ENCODE measurements at regions not wholly inside any gene's neighbourhood (a gene's known extent, or its start where the extent isn't known, plus 50 kb on each side); places are given as distances from the start of the nearest gene placed in this dataset.

GRCh38 chr10:21296575-21297355, 228.7 kb downstream of the SKIDA1 start:
- Histone ChIP-seq H3K4me3 (ENCODE audit: insufficient read depth, low read depth, low read length, poor library complexity, severe bottlenecking) (no peak overlapping the region), H3K4me1 (ENCODE audit: control insufficient read depth, insufficient read depth, low read length, poor library complexity, severe bottlenecking) (no peaks in the 10 kb centered on the region), H3K36me3 (ENCODE audit: control insufficient read depth, insufficient read depth, low read length) (no peaks in the 10 kb centered on the region), H3K27me3 (replicated peaks; ENCODE audit: control insufficient read depth, insufficient read depth, low read length, poor library complexity, severe bottlenecking) (no peaks in the 10 kb centered on the region), H3K9me3 (ENCODE audit: control insufficient read depth, low read length) (no peaks in the 10 kb centered on the region), H3K27ac (ENCODE audit: insufficient read depth, low read length, poor library complexity, severe bottlenecking) (no peak overlapping the region)
- no peak for DNase-seq

GRCh38 chr10:21293518-21294356, 231.7 kb downstream of the SKIDA1 start:
- DNase-seq = no peak
- Histone ChIP-seq H3K9me3 (ENCODE audit: control insufficient read depth, low read length) (no peaks in the 10 kb centered on the region), H3K27ac (ENCODE audit: insufficient read depth, low read length, poor library complexity, severe bottlenecking) (no peak overlapping the region), H3K4me3 (ENCODE audit: insufficient read depth, low read depth, low read length, poor library complexity, severe bottlenecking) (no peak overlapping the region), H3K36me3 (ENCODE audit: control insufficient read depth, insufficient read depth, low read length) (no peaks in the 10 kb centered on the region), H3K27me3 (replicated peaks; ENCODE audit: control insufficient read depth, insufficient read depth, low read length, poor library complexity, severe bottlenecking) (no peaks in the 10 kb centered on the region), H3K4me1 (ENCODE audit: control insufficient read depth, insufficient read depth, low read length, poor library complexity, severe bottlenecking) (no peaks in the 10 kb centered on the region)

- Histone ChIP-seq H3K4me3 (ENCODE audit: insufficient read depth, low read depth, low read length, poor library complexity, severe bottlenecking) (no peak overlapping the region), H3K9me3 (ENCODE audit: control insufficient read depth, low read length) (no peaks in the 10 kb centered on the region), H3K4me1 (ENCODE audit: control insufficient read depth, insufficient read depth, low read length, poor library complexity, severe bottlenecking) (no peaks in the 10 kb centered on the region), H3K36me3 (ENCODE audit: control insufficient read depth, insufficient read depth, low read length) (no peaks in the 10 kb centered on the region), H3K27me3 (replicated peaks; ENCODE audit: control insufficient read depth, insufficient read depth, low read length, poor library complexity, severe bottlenecking) (no peaks in the 10 kb centered on the region), H3K27ac (ENCODE audit: insufficient read depth, low read length, poor library complexity, severe bottlenecking) (no peak overlapping the region)
- DNase-seq = no peak
Measured at GRCh38 chr10:21292763-21293517, 232.5 kb downstream of the SKIDA1 start.

- no peak overlapping the region for H3K27ac ChIP-seq (ENCODE audit: insufficient read depth, low read length, poor library complexity, severe bottlenecking)
- H3K4me3 ChIP-seq (ENCODE audit: insufficient read depth, low read depth, low read length, poor library complexity, severe bottlenecking) = no peak overlapping the region
- no peak for DNase-seq
Measured at GRCh38 chr10:21290499-21291160, 234.9 kb downstream of the SKIDA1 start.

GRCh38 chr10:21289961-21290360, 235.5 kb downstream of the SKIDA1 start:
- Histone ChIP-seq H3K36me3 (ENCODE audit: control insufficient read depth, insufficient read depth, low read length) (no peaks in the 10 kb centered on the region), H3K9me3 (ENCODE audit: control insufficient read depth, low read length) (no peaks in the 10 kb centered on the region), H3K4me1 (ENCODE audit: control insufficient read depth, insufficient read depth, low read length, poor library complexity, severe bottlenecking) (no peaks in the 10 kb centered on the region), H3K4me3 (ENCODE audit: insufficient read depth, low read depth, low read length, poor library complexity, severe bottlenecking) (no peak overlapping the region), H3K27me3 (replicated peaks; ENCODE audit: control insufficient read depth, insufficient read depth, low read length, poor library complexity, severe bottlenecking) (no peaks in the 10 kb centered on the region), H3K27ac (ENCODE audit: insufficient read depth, low read length, poor library complexity, severe bottlenecking) (no peak overlapping the region)
- no peak for DNase-seq

More at GRCh38 chr10:21290499-21291160, 234.9 kb downstream of the SKIDA1 start:
- H3K27me3 ChIP-seq (replicated peaks; ENCODE audit: control insufficient read depth, insufficient read depth, low read length, poor library complexity, severe bottlenecking) = no peaks in the 10 kb centered on the region
- H3K36me3 ChIP-seq (ENCODE audit: control insufficient read depth, insufficient read depth, low read length) = no peaks in the 10 kb centered on the region
- no peaks in the 10 kb centered on the region for H3K4me1 ChIP-seq (ENCODE audit: control insufficient read depth, insufficient read depth, low read length, poor library complexity, severe bottlenecking)
- no peaks in the 10 kb centered on the region for H3K9me3 ChIP-seq (ENCODE audit: control insufficient read depth, low read length)

GRCh38 chr10:21289271-21289670, 236.2 kb downstream of the SKIDA1 start:
- no peak overlapping the region for H3K4me3 ChIP-seq (ENCODE audit: insufficient read depth, low read depth, low read length, poor library complexity, severe bottlenecking)
- H3K4me1 ChIP-seq (ENCODE audit: control insufficient read depth, insufficient read depth, low read length, poor library complexity, severe bottlenecking) = no peaks in the 10 kb centered on the region
- H3K9me3 ChIP-seq (ENCODE audit: control insufficient read depth, low read length) = no peaks in the 10 kb centered on the region
- no peak overlapping the region for H3K27ac ChIP-seq (ENCODE audit: insufficient read depth, low read length, poor library complexity, severe bottlenecking)
- H3K27me3 ChIP-seq (replicated peaks; ENCODE audit: control insufficient read depth, insufficient read depth, low read length, poor library complexity, severe bottlenecking) = no peaks in the 10 kb centered on the region
- DNase-seq = no peak
- no peaks in the 10 kb centered on the region for H3K36me3 ChIP-seq (ENCODE audit: control insufficient read depth, insufficient read depth, low read length)

- Histone ChIP-seq H3K36me3 (ENCODE audit: control insufficient read depth, insufficient read depth, low read length) (no peaks in the 10 kb centered on the region), H3K9me3 (ENCODE audit: control insufficient read depth, low read length) (no peaks in the 10 kb centered on the region), H3K4me1 (ENCODE audit: control insufficient read depth, insufficient read depth, low read length, poor library complexity, severe bottlenecking) (no peaks in the 10 kb centered on the region), H3K4me3 (ENCODE audit: insufficient read depth, low read depth, low read length, poor library complexity, severe bottlenecking) (no peak overlapping the region), H3K27ac (ENCODE audit: insufficient read depth, low read length, poor library complexity, severe bottlenecking) (no peak overlapping the region), H3K27me3 (replicated peaks; ENCODE audit: control insufficient read depth, insufficient read depth, low read length, poor library complexity, severe bottlenecking) (no peaks in the 10 kb centered on the region)
- DNase-seq = no peak
Measured at GRCh38 chr10:21285742-21286331, 239.6 kb downstream of the SKIDA1 start.

- H3K27me3 ChIP-seq (replicated peaks; ENCODE audit: control insufficient read depth, insufficient read depth, low read length, poor library complexity, severe bottlenecking) = no peaks in the 10 kb centered on the region
- H3K9me3 ChIP-seq (ENCODE audit: control insufficient read depth, low read length) = no peaks in the 10 kb centered on the region
- H3K36me3 ChIP-seq (ENCODE audit: control insufficient read depth, insufficient read depth, low read length) = no peaks in the 10 kb centered on the region
- H3K4me1 ChIP-seq (ENCODE audit: control insufficient read depth, insufficient read depth, low read length, poor library complexity, severe bottlenecking) = no peaks in the 10 kb centered on the region
- H3K4me3 ChIP-seq (ENCODE audit: insufficient read depth, low read depth, low read length, poor library complexity, severe bottlenecking) = no peak overlapping the region
- H3K27ac ChIP-seq (ENCODE audit: insufficient read depth, low read length, poor library complexity, severe bottlenecking) = no peak overlapping the region
- no peak for DNase-seq
Measured at GRCh38 chr10:21285207-21285606, 240.3 kb downstream of the SKIDA1 start.

- Histone ChIP-seq H3K27ac (ENCODE audit: insufficient read depth, low read length, poor library complexity, severe bottlenecking) (no peak overlapping the region), H3K4me3 (ENCODE audit: insufficient read depth, low read depth, low read length, poor library complexity, severe bottlenecking) (no peak overlapping the region), H3K9me3 (ENCODE audit: control insufficient read depth, low read length) (no peaks in the 10 kb centered on the region), H3K36me3 (ENCODE audit: control insufficient read depth, insufficient read depth, low read length) (no peaks in the 10 kb centered on the region), H3K27me3 (replicated peaks; ENCODE audit: control insufficient read depth, insufficient read depth, low read length, poor library complexity, severe bottlenecking) (no peaks in the 10 kb centered on the region), H3K4me1 (ENCODE audit: control insufficient read depth, insufficient read depth, low read length, poor library complexity, severe bottlenecking) (no peaks in the 10 kb centered on the region)
- DNase-seq = no peak
Measured at GRCh38 chr10:21284301-21284700, 241.2 kb downstream of the SKIDA1 start.
